ENCODE measurements at regions not wholly inside any gene's neighbourhood (a gene's known extent, or its start where the extent isn't known, plus 50 kb on each side); places are given as distances from the start of the nearest gene placed in this dataset.

DNA sequence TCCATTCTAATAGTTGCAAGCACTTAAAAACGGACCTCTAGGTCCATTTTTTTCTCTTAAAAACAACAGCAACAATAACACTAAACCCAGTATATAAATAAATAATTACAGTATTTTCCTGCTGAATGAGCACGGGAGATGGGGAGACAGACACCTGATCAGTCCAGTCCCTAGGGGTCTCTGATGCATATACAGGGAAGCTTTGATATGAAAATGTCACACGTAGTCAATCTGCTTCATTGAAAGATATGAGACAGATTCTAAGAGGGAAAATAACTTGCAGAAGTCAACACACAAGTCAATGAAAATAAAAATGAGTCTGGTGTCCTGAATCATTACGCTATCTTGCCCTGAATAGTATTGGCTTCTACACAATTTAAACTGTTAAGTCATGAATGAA, 523.3 kb upstream of the SLC8A1 start:
- TF ChIP-seq CTCF (conservative IDR thresholded peaks at IDR 0.05; ENCODE audit: low read length) (no peak), EZH2phosphoT487 (IDR thresholded peaks at IDR 0.05; ENCODE audit: borderline replicate concordance, low read depth, low read length) (no peak)
